Loucy (cell line): ENCODE measurements at regions not wholly inside any gene's neighbourhood (a gene's known extent, or its start where the extent isn't known, plus 50 kb on each side); places are given as distances from the start of the nearest gene placed in this dataset.
A peak's percentile ranks its signal among the peaks of the same experiment; 100 is the strongest.

ENCODE experiments used
- H2AFZ ChIP-seq: fragments of 200-600 bp; sonication (generic); 2 replicates; pipeline ENCODE4 v1.6.0; 2016; ENCODE audit warnings: antibody characterized with exemption, mild to moderate bottlenecking, low read length, moderate library complexity
- H3F3A ChIP-seq: fragments of 200-600 bp; 2 replicates; pipeline ENCODE4 v1.6.0; 2016; ENCODE audit warnings: antibody characterized with exemption, low read depth, mild to moderate bottlenecking
- H3K27me3 ChIP-seq: fragments of 200-600 bp; sonication (generic); 2 replicates; pipeline ENCODE4 v1.6.1; 2014; ENCODE audit warnings: low read length, mild to moderate bottlenecking; ENCODE audit not compliant: insufficient read depth, poor library complexity, severe bottlenecking
- H3K36me3 ChIP-seq: fragments of 200-600 bp; sonication (generic); 2 replicates; pipeline ENCODE4 v1.6.1; 2016; ENCODE audit warnings: low read length; ENCODE audit not compliant: insufficient read depth
- H3K4me1 ChIP-seq: fragments of 200-600 bp; sonication (generic); 2 replicates; pipeline ENCODE4 v1.5.1; 2014; ENCODE audit warnings: low read length, mild to moderate bottlenecking; ENCODE audit not compliant: insufficient read depth, poor library complexity, severe bottlenecking
- H3K4me2 ChIP-seq: fragments of 200-600 bp; sonication (generic); 2 replicates; pipeline ENCODE4 v1.6.0; 2014; ENCODE audit warnings: antibody characterized with exemption, low read length, low read depth, mild to moderate bottlenecking; ENCODE audit not compliant: poor library complexity, severe bottlenecking
- H3K4me3 ChIP-seq: fragments of 200-600 bp; sonication (generic); 2 replicates; pipeline ENCODE4 v1.5.1; 2014; ENCODE audit warnings: low read length, mild to moderate bottlenecking, mixed read lengths; ENCODE audit not compliant: poor library complexity, severe bottlenecking
- H3K79me2 ChIP-seq: fragments of 200-600 bp; sonication (generic); 2 replicates; pipeline ENCODE4 v1.6.1; 2014; ENCODE audit warnings: low read length; ENCODE audit not compliant: insufficient read depth
- H3K9ac ChIP-seq: fragments of 200-600 bp; sonication (generic); 2 replicates; pipeline ENCODE4 v1.6.0; 2014; ENCODE audit warnings: mild to moderate bottlenecking, low read depth, low read length, moderate library complexity; ENCODE audit not compliant: poor library complexity, severe bottlenecking
- H3K9me2 ChIP-seq: fragments of 200-600 bp; sonication (generic); replicated peaks from 2 replicates; pipeline ENCODE4 v1.6.1; 2016; ENCODE audit warnings: low read depth, low read length, mixed read lengths
- H3K9me3 ChIP-seq: fragments of 200-600 bp; sonication (generic); 2 replicates; pipeline ENCODE4 v1.6.1; 2014; ENCODE audit warnings: mild to moderate bottlenecking, antibody characterized with exemption, low read length, low read depth; ENCODE audit not compliant: insufficient read depth
- H4K20me1 ChIP-seq: fragments of 200-600 bp; sonication (generic); 2 replicates; pipeline ENCODE4 v1.6.0; 2014; ENCODE audit warnings: antibody characterized with exemption, low read length, mild to moderate bottlenecking; ENCODE audit not compliant: insufficient read depth, poor library complexity, severe bottlenecking
- EZH2phosphoT487 ChIP-seq: fragments of 200-600 bp; IDR thresholded peaks from 2 replicates; pipeline ENCODE4 v1.6.1; 2018; ENCODE audit warnings: antibody characterized with exemption, mild to moderate bottlenecking, moderate library complexity, borderline replicate concordance
- TF ChIP-seq, protein P1 (sequence below): fragments of 200-600 bp; sonication (generic); conservative IDR thresholded peaks from 2 replicates; pipeline ENCODE4 v1.5.1; 2014; ENCODE audit warnings: mild to moderate bottlenecking, antibody characterized with exemption, low read length

DNA sequence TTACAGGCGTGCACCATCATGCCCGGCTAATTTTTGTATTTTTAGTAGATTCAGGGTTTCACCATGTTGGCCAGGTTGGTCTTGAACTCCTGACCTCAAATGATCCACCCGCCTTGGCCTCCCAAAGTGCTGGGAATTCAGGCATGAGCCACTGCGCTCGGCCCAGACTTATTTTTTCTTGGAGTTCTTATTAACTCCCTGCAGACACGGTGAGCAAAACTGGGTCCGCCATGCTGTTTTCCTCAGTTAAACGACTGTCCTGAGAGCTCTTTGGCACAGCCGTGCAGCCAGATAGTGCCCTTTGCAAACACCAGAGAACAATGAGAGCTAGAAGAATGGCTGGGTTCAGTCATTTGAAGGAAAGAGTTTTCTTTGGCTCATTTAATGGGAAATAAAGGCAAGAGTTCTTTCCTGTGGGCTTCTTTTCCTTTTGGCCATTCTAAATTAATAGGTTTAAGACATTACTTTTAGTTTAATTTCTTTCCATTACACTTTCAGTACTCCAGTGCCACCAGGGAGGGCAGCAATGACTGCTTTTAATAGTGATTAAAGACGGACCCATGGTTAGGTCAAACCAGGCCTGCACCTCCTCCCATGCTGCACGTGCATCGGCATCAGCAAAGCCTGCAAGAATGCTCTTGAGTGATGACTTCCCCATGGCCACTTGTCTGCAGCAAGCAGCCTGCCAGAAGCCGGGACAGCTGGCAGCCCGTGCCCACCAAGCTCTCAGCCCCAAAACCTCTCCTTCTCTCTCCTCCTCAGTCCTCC lies 60.7 kb downstream of the VCPKMT start:
- Histone ChIP-seq H3K27me3 (no peaks in the 10 kb centered on the region), H3F3A (no peaks in the 10 kb centered on the region), H3K79me2 (no peaks in the 10 kb centered on the region), H3K4me2 (no peak overlapping the region), H3K9me3 (no peaks in the 10 kb centered on the region), H2AFZ (no peak overlapping the region), H3K36me3 (no peaks in the 10 kb centered on the region), H3K4me3 (no peak overlapping the region), H3K4me1 (peaks cover 6% of the 10 kb centered on the region), H3K9ac (no peak overlapping the region), H4K20me1 (no peaks in the 10 kb centered on the region), H3K9me2 (no peaks in the 10 kb centered on the region)
- TF ChIP-seq EZH2phosphoT487, result no peak
- TF ChIP-seq, protein P1, sequence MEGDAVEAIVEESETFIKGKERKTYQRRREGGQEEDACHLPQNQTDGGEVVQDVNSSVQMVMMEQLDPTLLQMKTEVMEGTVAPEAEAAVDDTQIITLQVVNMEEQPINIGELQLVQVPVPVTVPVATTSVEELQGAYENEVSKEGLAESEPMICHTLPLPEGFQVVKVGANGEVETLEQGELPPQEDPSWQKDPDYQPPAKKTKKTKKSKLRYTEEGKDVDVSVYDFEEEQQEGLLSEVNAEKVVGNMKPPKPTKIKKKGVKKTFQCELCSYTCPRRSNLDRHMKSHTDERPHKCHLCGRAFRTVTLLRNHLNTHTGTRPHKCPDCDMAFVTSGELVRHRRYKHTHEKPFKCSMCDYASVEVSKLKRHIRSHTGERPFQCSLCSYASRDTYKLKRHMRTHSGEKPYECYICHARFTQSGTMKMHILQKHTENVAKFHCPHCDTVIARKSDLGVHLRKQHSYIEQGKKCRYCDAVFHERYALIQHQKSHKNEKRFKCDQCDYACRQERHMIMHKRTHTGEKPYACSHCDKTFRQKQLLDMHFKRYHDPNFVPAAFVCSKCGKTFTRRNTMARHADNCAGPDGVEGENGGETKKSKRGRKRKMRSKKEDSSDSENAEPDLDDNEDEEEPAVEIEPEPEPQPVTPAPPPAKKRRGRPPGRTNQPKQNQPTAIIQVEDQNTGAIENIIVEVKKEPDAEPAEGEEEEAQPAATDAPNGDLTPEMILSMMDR, result peak; percentile 42

DNA sequence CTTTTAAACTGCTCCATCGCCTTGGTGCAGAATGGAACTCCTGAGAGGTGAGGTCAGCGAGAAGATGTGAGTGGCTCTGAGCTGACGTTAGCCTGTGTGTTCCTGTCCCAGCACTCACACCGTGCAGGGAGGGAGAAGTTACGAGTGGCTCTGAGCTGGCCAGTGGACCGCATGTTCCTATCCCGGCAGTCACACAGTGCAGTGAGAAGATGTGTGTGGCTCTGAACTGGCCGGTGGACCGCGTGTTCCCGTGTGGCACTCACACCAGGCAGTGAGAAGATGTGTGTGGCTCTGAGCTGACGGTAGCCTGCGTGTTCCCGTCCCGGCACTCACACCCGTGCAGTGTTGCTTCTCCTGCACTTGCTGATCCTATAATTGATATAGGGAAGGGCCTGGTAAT lies 59.9 kb downstream of the VCPKMT start:
- H3K9ac ChIP-seq, result no peak overlapping the region
- TF ChIP-seq, protein P1, result no peak
- TF ChIP-seq EZH2phosphoT487, result no peak
- no peak overlapping the region for H2AFZ ChIP-seq

DNA sequence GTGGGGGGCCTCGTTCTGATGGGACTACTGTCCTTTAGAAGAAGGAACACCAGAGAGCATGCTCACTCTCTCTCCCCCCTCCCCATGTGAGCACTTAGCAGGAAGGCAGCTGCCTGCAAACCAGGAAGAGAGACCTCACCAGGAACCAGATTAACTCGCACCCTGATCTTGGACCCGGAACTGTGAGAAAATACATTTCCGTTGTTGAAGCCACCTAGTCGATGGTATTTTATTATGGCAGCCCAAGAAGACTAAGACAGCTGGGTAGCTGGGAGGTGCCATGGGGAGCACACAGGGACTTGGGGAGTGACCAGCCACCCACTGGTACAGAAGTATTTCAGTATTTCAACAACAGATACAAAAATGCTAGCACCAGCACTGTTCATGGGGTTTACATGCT lies 59.0 kb downstream of the VCPKMT start:
- Histone ChIP-seq H3K4me3 (no peak overlapping the region), H3K79me2 (no peaks in the 10 kb centered on the region), H4K20me1 (no peaks in the 10 kb centered on the region), H3K9me2 (no peaks in the 10 kb centered on the region), H3K4me1 (peaks cover 22% of the 10 kb centered on the region), H2AFZ (peak overlapping the region; percentile 51; the same call in 1 of the 2 replicates), H3K9me3 (no peaks in the 10 kb centered on the region), H3K4me2 (no peak overlapping the region), H3F3A (no peaks in the 10 kb centered on the region), H3K36me3 (no peaks in the 10 kb centered on the region), H3K27me3 (no peaks in the 10 kb centered on the region), H3K9ac (no peak overlapping the region)
- TF ChIP-seq, protein P1, result no peak
- no peak for TF ChIP-seq EZH2phosphoT487

More for the DNA sequence above, 59.9 kb downstream of the VCPKMT start:
- H3F3A ChIP-seq, result no peaks in the 10 kb centered on the region
- H3K9me3 ChIP-seq, result no peaks in the 10 kb centered on the region
- H3K4me3 ChIP-seq, result no peak overlapping the region
- no peaks in the 10 kb centered on the region for H4K20me1 ChIP-seq
- H3K9me2 ChIP-seq, result no peaks in the 10 kb centered on the region
- peaks cover 14% of the 10 kb centered on the region for H3K4me1 ChIP-seq
- no peaks in the 10 kb centered on the region for H3K27me3 ChIP-seq
- no peak overlapping the region for H3K4me2 ChIP-seq
- H3K36me3 ChIP-seq, result no peaks in the 10 kb centered on the region
- H3K79me2 ChIP-seq, result no peaks in the 10 kb centered on the region
